ENCODE measurements at regions not wholly inside any gene's neighbourhood (a gene's known extent, or its start where the extent isn't known, plus 50 kb on each side); places are given as distances from the start of the nearest gene placed in this dataset.

DNA sequence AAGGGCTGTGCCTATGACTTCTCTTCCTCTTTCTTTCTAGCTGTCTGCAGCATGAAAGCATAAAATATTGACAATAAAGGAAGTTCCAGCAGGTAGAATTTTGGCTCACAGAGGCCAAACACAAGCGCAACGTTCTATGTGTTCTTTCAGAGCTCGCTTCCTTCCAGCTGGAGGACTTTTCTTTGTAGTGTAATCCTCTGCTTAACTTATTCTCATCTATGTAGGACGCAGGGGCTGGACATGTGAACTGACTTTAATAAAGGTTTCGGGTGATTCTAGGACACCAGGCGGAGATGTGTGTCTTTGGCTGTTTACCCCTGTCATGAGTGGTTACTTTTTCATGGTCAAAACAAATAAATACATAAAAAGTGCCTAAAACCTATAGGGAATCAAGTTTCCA is 191.5 kb upstream of the MAF start:
- TF ChIP-seq, protein P1, sequence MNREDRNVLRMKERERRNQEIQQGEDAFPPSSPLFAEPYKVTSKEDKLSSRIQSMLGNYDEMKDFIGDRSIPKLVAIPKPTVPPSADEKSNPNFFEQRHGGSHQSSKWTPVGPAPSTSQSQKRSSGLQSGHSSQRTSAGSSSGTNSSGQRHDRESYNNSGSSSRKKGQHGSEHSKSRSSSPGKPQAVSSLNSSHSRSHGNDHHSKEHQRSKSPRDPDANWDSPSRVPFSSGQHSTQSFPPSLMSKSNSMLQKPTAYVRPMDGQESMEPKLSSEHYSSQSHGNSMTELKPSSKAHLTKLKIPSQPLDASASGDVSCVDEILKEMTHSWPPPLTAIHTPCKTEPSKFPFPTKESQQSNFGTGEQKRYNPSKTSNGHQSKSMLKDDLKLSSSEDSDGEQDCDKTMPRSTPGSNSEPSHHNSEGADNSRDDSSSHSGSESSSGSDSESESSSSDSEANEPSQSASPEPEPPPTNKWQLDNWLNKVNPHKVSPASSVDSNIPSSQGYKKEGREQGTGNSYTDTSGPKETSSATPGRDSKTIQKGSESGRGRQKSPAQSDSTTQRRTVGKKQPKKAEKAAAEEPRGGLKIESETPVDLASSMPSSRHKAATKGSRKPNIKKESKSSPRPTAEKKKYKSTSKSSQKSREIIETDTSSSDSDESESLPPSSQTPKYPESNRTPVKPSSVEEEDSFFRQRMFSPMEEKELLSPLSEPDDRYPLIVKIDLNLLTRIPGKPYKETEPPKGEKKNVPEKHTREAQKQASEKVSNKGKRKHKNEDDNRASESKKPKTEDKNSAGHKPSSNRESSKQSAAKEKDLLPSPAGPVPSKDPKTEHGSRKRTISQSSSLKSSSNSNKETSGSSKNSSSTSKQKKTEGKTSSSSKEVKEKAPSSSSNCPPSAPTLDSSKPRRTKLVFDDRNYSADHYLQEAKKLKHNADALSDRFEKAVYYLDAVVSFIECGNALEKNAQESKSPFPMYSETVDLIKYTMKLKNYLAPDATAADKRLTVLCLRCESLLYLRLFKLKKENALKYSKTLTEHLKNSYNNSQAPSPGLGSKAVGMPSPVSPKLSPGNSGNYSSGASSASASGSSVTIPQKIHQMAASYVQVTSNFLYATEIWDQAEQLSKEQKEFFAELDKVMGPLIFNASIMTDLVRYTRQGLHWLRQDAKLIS (CRISPR knock-in tag; IDR thresholded peaks at IDR 0.05; ENCODE audit: borderline replicate concordance) = no peak
- TF ChIP-seq TCF7 (CRISPR knock-in tag; IDR thresholded peaks at IDR 0.05; ENCODE audit: low read depth) = no peak
- TF ChIP-seq, protein P2, sequence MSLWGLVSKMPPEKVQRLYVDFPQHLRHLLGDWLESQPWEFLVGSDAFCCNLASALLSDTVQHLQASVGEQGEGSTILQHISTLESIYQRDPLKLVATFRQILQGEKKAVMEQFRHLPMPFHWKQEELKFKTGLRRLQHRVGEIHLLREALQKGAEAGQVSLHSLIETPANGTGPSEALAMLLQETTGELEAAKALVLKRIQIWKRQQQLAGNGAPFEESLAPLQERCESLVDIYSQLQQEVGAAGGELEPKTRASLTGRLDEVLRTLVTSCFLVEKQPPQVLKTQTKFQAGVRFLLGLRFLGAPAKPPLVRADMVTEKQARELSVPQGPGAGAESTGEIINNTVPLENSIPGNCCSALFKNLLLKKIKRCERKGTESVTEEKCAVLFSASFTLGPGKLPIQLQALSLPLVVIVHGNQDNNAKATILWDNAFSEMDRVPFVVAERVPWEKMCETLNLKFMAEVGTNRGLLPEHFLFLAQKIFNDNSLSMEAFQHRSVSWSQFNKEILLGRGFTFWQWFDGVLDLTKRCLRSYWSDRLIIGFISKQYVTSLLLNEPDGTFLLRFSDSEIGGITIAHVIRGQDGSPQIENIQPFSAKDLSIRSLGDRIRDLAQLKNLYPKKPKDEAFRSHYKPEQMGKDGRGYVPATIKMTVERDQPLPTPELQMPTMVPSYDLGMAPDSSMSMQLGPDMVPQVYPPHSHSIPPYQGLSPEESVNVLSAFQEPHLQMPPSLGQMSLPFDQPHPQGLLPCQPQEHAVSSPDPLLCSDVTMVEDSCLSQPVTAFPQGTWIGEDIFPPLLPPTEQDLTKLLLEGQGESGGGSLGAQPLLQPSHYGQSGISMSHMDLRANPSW (CRISPR knock-in tag; conservative IDR thresholded peaks at IDR 0.05; ENCODE audit: low read depth) = no peak
- TF ChIP-seq, protein P3, sequence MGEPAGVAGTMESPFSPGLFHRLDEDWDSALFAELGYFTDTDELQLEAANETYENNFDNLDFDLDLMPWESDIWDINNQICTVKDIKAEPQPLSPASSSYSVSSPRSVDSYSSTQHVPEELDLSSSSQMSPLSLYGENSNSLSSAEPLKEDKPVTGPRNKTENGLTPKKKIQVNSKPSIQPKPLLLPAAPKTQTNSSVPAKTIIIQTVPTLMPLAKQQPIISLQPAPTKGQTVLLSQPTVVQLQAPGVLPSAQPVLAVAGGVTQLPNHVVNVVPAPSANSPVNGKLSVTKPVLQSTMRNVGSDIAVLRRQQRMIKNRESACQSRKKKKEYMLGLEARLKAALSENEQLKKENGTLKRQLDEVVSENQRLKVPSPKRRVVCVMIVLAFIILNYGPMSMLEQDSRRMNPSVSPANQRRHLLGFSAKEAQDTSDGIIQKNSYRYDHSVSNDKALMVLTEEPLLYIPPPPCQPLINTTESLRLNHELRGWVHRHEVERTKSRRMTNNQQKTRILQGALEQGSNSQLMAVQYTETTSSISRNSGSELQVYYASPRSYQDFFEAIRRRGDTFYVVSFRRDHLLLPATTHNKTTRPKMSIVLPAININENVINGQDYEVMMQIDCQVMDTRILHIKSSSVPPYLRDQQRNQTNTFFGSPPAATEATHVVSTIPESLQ (CRISPR knock-in tag; IDR thresholded peaks at IDR 0.05) = no peak
- TF ChIP-seq, protein P4, sequence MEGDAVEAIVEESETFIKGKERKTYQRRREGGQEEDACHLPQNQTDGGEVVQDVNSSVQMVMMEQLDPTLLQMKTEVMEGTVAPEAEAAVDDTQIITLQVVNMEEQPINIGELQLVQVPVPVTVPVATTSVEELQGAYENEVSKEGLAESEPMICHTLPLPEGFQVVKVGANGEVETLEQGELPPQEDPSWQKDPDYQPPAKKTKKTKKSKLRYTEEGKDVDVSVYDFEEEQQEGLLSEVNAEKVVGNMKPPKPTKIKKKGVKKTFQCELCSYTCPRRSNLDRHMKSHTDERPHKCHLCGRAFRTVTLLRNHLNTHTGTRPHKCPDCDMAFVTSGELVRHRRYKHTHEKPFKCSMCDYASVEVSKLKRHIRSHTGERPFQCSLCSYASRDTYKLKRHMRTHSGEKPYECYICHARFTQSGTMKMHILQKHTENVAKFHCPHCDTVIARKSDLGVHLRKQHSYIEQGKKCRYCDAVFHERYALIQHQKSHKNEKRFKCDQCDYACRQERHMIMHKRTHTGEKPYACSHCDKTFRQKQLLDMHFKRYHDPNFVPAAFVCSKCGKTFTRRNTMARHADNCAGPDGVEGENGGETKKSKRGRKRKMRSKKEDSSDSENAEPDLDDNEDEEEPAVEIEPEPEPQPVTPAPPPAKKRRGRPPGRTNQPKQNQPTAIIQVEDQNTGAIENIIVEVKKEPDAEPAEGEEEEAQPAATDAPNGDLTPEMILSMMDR (IDR thresholded peaks at IDR 0.05) = no peak

Data from WTC11 (cell line).